ENCODE measurements at regions not wholly inside any gene's neighbourhood (a gene's known extent, or its start where the extent isn't known, plus 50 kb on each side); places are given as distances from the start of the nearest gene placed in this dataset.
"Not testable (repeated sequence)": the region's sequence is repeated elsewhere in the genome, so short reads cannot be mapped to it uniquely, and the experiment has no call there.

- no peak for FAIRE-seq
Measured at GRCh38 chr5:74396913-74397622, 243.5 kb downstream of the ENC1 start.

DNA sequence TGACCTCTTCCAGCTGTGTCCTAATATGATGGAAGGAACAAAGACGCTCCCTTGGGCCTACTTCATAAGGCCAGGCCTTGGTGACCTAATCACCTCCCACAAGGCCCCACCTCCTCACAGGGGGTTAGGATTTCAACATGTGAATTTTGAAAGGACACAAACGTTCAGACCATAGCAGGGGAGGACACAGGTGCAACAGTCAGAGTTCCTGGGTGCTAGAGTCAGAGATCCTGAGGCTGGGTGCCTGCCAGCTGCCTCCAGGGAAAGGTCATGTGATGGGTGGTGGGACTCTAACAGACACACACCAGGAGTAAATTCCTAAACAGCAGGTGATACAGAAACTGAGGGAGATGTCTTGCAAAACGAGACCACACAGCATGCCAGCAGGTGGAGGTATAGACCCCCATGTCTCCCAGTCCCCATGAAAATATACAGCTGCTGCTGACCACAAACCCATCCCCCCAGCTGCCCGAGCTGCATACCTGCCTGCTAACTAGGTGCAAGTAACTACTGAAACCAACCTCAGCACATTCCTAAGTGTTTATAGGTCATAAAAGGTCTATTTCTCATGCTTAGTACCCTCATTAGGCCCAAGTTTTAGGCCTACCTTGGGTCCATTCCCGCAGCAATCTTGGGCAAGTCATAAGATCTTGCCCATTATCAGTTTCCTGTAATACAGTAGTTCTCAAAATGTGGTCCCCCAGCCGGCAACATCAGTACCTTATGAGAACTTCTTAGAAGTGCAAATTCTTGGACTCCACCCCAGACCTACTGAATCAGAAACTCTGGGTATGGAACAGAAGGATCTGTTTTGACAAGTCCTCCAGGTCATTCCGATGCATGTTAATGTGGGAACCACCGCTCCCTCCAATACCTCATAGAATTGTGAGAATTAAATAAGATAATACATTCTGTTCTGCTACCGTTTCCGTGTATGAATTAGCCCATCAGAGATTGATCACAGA, 245.3 kb downstream of the ENC1 start:
- no peak for FAIRE-seq

- FAIRE-seq: no peak
Measured at GRCh38 chr5:74394528-74394915, 246.0 kb downstream of the ENC1 start.

DNA sequence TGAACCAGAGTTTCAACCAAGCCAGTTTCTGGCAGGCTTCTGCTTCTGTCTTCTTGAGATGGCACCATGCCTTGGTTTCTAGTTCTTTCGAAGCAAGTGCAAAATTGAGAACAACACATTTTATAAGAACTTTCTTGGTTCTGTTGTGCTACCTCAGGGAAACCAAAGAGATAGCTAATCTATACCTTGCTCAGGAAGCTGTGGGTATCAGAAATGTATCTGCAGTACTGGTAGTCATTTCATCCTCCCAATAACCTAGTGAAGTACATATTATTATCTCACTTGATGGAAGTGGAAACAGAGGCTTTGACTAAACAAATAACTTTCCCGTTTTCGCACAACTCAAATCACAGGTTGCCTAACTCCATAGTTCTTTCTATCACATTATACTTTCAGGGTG, 246.6 kb downstream of the ENC1 start:
- no peak for FAIRE-seq

DNA sequence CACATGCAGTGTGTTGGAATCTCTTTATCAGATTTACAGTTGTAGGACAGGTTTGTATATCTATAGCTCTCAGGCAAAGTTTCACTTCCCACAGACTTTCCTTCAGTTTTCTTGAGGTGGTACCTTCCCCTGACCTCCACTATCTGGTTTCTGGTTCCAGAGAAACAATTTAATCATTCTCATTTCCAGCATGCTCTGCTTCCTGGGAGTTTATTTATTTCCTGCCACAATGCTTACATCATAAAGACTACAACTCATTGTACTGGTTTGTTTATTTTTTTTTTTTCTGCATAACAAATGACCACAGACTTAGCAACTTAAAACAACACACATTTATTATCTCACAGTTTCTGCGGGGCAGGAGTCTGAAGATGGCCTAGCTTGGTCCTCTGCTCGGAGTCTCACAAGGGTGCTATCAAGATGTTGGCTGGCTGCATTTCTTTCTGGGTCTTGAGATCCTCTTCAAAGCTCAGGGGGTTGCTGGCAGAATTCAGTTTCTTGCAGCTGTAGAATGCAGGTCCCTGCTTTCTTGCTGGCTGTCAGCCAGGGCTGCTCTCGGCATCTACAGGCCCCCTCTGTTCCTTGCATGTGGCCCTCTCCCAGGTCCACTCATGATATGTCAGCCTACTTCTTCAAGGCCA, 247.7 kb downstream of the ENC1 start:
- FAIRE-seq: no peak

DNA sequence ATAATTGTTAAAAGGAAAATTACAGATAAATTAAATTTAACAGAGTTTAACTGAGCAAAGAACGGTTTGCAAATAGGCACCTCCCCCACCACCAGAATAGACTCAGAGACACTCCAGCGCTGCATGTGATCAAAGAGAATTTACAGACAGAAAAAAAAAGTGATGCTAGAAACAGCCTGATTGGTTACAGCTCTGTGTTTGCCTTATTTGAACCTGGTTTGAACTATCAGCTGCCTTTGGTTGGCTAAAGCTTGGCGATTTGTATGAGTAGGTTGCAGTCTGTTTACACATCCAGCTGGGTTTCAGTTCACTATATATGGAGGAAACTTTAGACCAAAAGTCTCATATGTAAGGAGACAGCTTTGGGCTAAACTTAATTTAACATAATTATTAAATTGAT, 249.1 kb downstream of the ENC1 start:
- FAIRE-seq: no peak

DNA sequence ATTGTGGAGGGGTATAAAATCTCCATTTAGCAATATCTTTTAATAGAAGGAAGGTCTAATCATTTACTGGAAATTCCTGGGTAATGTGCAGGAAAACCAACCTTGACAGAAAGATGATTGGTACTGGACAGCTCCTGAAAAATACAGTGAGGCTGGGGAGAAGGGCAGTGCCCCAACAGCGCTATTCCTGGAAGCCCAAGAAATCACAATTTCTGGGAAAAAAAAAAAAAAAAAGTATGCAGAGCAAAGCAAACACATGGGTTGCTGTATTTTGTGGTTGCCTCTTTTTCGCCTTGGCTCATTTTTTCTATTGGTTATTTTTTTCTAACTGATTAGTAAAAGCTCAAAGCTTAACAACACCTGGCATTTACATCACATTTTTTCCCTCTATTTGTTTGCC, 249.7 kb downstream of the ENC1 start:
- no peak for FAIRE-seq

DNA sequence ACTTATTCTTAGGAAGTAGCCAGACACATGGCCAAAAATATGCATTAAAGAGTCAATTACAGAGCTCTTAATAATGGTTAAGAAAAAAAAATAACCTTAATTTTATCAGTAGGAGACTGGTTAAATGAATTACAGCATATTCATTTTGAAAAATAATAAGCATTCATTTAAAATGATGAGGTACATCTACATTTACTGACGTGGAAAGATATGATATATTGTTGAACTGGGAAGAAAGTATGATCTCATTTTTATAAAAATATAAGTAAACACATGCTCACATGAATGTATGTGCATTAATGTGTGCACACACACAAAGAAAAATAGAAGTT, 250.3 kb downstream of the ENC1 start:
- no peak for FAIRE-seq

DNA sequence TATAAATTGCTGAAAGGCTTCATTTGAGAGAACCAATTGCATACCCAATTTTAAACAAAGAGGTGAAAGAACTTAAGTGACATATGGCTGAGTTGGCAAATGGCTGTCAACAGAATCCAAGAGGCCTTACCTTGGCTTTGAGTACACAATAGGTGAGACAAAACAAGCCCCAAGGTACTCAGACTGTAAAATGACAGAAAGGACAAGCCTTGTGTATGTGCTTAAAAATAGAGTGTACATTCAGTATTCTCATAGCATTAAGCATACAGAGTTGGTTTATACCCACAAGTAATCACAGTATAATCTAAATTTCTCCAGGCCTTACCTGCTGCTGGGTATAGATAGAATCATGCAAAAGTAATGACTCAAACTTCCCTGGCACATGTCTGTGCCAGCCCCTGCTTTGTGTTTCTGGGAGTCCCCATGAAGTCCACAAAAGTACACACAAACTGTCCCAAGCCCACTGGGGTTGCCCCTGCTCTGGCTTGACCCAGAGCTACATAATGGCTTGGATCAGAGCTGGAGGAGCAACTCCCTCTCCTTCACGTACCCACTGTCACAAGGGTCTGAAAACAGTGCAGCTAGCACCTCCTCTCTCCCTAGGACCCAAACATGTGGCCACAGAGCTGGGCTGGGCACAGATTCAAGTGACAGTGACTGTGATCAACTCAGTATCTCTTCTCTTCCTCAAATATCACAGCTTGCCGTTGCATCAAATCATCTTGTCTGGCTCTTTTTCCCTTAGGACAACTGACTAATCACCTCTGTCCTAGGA, 250.8 kb downstream of the ENC1 start:
- FAIRE-seq: no peak

- FAIRE-seq: not testable (repeated sequence)
Measured at GRCh38 chr5:74388411-74388810, 252.1 kb downstream of the ENC1 start.

GRCh38 chr5:74386571-74387334, 253.8 kb downstream of the ENC1 start:
- no peak for FAIRE-seq

DNA sequence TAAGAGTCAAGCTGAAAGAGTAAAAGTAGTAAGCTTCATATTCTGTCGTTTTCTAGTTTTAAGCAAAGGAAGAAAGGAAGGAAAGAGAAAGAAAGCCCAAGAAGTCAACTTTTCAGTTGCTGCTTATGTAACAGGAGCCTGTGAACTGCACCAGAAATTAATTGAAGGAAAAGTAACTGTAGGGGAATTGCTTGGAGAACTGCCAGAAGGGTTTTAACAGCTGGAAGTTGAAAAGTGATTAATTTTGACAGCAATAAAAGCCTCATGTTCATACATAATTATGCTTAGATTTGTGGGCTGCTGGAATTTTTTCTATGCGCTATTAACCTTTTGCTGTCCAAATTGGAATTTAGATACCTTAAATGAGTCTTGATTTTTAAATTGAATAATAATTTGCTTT, 255.7 kb downstream of the ENC1 start:
- peak; percentile 80 for FAIRE-seq

DNA sequence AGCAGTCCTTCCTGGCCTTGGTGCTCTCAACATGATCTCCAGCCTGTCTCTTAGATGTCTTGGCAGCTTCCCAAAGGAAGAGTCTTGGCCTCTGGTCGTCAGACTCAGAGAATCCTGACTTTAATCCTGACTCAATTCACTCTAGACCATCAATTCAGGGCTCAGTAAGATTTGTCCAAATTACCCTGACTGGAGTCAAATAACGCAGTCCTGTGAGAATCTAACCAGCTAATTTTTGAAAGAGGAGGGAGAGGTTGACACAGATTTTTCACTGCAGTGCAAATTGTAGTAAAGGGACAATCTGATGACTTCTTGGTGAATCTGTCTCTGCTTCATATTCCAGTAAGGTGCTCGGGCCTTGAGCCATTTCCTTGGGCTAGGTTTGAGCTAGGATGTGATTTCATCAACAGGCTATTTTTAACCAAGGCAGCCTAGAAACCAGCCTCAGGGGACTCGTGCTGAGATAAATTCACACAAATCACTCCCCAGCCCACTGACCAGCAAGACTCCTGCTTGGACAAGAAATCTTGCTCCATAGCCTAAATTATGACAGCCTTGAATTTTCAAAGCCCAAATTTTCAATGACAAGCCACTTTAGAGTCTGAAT, 257.4 kb downstream of the ENC1 start:
- no peak for FAIRE-seq

DNA sequence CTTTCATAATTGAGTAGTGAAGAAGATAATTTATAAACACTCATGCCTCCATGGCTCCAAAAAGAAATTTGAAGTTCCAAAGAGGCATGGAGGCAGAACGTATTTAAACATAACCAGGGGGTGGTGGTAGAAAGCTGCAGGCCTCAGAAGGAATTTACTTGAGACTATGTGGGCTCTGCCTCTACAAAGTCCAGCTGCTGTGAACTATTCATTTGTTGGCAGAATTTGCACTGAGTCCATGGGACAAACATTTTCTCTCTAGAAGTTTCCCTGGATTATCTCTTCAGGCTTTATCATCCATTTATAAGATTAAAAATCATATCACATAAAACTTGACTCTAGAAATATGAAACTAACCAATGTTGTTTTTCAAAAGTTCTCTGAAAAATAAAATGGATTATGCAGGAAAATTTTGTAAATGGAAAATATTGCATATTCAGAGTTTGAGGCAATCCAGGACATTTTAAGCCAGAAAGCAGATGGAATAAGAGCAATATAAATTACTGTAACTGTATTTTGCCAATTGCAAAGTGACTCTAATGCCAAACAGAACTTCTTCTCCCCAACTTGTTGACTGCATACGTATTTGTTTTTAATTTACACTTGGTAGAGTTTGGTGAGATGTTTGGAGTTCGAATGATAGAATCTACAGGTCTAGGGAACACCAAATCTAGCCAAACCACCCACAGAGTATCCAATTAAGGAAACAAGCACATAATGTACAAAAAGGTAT, 258.2 kb downstream of the ENC1 start:
- FAIRE-seq: no peak

GRCh38 chr5:74380193-74380592, 260.3 kb downstream of the ENC1 start:
- FAIRE-seq: no peak

DNA sequence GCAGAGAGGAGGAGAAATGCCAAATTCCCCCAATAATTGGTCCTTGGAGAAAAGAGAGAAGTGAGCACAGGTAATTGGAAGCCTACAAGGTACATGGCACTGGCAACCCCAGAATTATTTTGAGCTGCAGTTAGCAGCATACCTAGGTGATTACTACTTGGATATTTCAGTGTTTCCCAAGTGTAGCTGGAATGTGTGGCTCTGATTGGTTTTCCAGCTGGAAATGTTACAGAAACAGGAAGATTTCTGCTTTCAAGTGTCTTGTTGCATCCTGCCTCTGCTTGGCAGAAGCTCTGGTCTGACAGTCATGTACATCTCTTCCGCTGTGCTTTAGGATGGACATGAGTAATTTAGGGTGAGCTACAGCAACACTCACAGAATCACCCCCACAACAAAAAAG, 262.1 kb downstream of the ENC1 start:
- no peak for FAIRE-seq

DNA sequence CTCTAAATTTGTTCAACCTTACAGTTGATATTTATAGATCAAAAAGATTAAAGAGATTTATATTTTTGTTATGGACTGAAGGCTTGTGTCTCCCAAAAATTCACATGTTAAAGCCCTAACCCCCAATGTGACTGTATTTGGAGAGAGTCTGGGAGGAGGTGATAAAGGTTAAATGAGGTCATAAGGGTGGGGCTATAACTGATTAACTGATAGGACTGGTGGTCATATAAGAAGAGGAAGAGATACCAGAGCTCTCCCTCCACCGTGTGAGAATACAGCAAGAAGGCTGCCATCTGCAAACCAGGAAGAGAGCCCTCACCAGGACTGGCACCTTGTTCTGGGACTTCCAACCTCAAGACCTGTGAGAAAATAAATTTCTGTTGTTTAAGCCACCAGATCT, 264.3 kb downstream of the ENC1 start:
- FAIRE-seq: no peak

DNA sequence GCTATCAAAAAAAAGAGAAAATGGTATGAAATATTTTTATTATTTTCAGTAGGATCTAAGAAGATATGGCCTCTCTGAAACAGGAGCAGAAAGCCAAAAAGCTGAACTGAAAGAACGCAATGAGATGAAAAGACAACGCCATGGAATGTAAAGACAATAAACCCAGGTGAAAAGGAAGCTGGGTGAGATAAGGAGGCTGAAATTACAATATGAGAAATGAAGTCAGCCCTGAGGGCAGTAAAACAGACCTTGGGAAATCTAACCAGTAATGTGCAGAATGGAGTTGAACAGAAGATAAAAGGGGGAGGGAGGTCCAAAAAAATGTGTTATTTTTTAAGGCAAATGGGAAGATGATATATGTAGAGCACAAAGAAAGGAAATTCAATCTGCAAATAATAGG, 265.3 kb downstream of the ENC1 start:
- FAIRE-seq: no peak

DNA sequence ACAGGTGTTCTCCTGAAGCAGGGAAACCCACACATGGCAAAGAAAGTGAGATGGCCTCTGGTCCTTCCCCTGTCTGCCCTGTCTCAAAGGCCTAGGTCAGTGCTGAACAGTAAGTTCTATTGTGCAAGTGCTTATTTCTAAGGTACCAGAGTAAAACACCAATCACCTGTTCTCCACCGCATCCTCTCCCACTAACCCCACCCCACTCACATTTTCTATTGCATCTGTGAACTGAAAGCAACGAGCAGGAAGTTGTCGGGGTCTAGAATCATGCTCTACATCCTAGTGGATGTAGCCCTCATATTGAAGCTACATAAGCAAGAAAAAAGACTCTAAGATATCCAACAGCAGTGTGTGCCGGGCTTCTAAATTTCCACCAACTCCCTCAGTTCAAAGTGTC, 265.9 kb downstream of the ENC1 start:
- no peak for FAIRE-seq

DNA sequence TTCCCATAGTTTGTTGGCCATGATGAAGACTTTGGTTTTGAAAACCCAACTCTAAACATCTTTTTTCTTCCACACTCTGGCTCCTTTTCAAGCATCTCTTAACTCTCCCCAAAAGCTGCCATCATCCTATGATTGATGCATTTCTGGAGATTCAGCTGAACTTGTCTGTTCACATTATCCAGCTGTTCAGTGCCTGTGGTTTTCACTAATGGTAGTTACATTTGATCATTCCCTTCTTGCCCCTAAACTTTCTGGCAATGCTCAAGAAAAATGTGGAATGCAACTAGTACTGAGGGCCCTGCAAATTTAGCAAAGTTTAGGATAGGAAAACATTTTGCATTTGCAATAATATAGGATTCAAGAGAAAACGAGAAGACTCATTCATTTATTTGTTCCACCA, 267.5 kb downstream of the ENC1 start:
- no peak for FAIRE-seq

DNA sequence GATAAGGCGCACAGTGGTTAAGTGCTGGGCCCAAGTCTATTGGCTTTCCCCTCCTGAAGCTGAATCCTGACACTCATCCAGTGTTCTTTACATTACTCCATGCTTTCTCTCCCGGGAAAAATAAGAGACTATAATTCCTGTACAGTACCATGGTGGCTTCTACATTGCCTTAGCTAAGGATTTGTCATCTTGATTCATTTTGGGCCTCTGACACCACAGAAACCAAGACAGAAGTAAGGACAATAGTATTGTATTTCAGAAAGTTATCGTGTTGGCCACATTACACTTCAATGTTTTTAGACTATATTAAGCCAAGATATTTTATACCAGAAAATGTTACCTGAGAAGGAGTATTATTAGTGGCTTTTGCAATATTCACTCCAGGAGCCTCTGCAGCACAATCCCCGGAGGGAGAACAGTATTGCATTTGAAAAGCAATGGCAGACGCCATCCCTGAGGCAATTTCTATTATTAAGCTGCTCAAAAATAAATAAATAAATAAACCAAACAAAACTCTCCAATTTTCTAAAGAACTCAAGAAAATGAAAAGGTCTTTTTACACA, 267.9 kb downstream of the ENC1 start:
- FAIRE-seq: no peak
